Activated CD8-positive, alpha-beta memory T cell treated with anti-CD3 and anti-CD28 coated beads, Interleukin-2, amount 10 ng/mL, durations not matched to agents 7 days and 5 days (primary cell): ENCODE measurements at regions not wholly inside any gene's neighbourhood (a gene's known extent, or its start where the extent isn't known, plus 50 kb on each side); places are given as distances from the start of the nearest gene placed in this dataset.

Source experiments
- ATAC-seq: fragments of 150-1000 bp; cut with Tn5 transposase; one replicate; pipeline ENCODE4 v1.10.0; 2021; ENCODE audit warnings: moderate library complexity
- CTCF ChIA-PET: fragments of 350-600 bp; sonication (Branson Sonifier 250); formaldehyde crosslinking; loops from one replicate; lab custom pipeline; 2021; ENCODE audit warnings: antibody characterized with exemption; lab: Charles Lee
- DNase-seq: peaks from one replicate; pipeline ENCODE4 v3.0.0-alpha.2; 2020
- H3K27ac Mint-ChIP-seq: one replicate; pipeline ENCODE4 v1.8.0; 2021; ENCODE audit warnings: mild to moderate bottlenecking, mixed read lengths
- H3K27me3 Mint-ChIP-seq: one replicate; pipeline ENCODE4 v1.8.0; 2021; ENCODE audit warnings: mixed read lengths
- H3K36me3 Mint-ChIP-seq: one replicate; pipeline ENCODE4 v1.8.0; 2021; ENCODE audit warnings: mild to moderate bottlenecking, mixed read lengths
- H3K4me1 Mint-ChIP-seq: one replicate; pipeline ENCODE4 v1.8.0; 2021; ENCODE audit warnings: mixed read lengths
- H3K4me3 Mint-ChIP-seq: one replicate; pipeline ENCODE4 v1.8.0; 2021; ENCODE audit warnings: mild to moderate bottlenecking, moderate library complexity, mixed read lengths
- H3K9me3 Mint-ChIP-seq: one replicate; pipeline ENCODE4 v1.8.0; 2022; ENCODE audit warnings: low read depth, mixed read lengths

GRCh38 chr12:94062796-94063635 lies 85.4 kb upstream of the PLXNC1 start:
- H3K27me3 Mint-ChIP-seq, result peaks cover 17% of the 10 kb centered on the region
- ATAC-seq (no peak), DNase-seq (no peak)
- H3K4me3 Mint-ChIP-seq, result no peak overlapping the region
- no peaks in the 10 kb centered on the region for H3K9me3 Mint-ChIP-seq
- H3K4me1 Mint-ChIP-seq, result no peaks in the 10 kb centered on the region
- H3K27ac Mint-ChIP-seq, result no peak overlapping the region
- no peaks in the 10 kb centered on the region for H3K36me3 Mint-ChIP-seq
- CTCF ChIA-PET, result no interaction called here

DNA sequence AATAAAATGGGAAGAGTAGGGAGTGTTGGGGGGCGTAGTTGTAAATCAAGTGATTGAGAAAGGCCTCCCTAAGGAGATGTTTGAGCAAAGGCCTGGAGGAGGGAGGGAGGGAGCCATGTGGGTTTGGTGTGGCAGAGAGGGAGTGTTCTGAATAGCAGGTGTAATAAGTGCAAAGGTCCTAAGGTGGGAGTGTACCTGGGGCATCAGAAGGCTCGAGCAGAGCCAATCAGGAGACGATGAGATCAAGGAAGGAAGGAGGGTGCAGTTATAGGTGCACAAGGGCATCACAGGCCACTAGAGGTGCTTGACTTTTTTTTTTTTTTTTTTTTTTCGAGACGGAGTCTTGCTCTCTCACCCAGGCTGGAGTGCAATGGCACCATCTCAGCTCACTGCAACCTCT lies 77.9 kb upstream of the PLXNC1 start:
- H3K27ac Mint-ChIP-seq, result no peak overlapping the region
- peaks cover 36% of the 10 kb centered on the region for H3K27me3 Mint-ChIP-seq
- H3K9me3 Mint-ChIP-seq, result no peaks in the 10 kb centered on the region
- DNase-seq (no peak), ATAC-seq (no peak)
- H3K4me3 Mint-ChIP-seq, result no peak overlapping the region
- H3K4me1 Mint-ChIP-seq, result no peaks in the 10 kb centered on the region
- CTCF ChIA-PET, result no interaction called here
- H3K36me3 Mint-ChIP-seq, result no peaks in the 10 kb centered on the region

GRCh38 chr12:94071258-94071657 lies 77.1 kb upstream of the PLXNC1 start:
- Mint-ChIP-seq H3K36me3 (no peaks in the 10 kb centered on the region), H3K4me3 (no peak overlapping the region), H3K4me1 (no peaks in the 10 kb centered on the region), H3K27ac (no peak overlapping the region), H3K27me3 (peaks cover 37% of the 10 kb centered on the region), H3K9me3 (no peaks in the 10 kb centered on the region)
- CTCF ChIA-PET, result interaction anchor here (1.4 kb wide), 1 partner anchor 31 kb away, joined by 6 read pairs; no protein-coding TSS in a partner anchor
- DNase-seq, result no peak
- no peak for ATAC-seq

DNA sequence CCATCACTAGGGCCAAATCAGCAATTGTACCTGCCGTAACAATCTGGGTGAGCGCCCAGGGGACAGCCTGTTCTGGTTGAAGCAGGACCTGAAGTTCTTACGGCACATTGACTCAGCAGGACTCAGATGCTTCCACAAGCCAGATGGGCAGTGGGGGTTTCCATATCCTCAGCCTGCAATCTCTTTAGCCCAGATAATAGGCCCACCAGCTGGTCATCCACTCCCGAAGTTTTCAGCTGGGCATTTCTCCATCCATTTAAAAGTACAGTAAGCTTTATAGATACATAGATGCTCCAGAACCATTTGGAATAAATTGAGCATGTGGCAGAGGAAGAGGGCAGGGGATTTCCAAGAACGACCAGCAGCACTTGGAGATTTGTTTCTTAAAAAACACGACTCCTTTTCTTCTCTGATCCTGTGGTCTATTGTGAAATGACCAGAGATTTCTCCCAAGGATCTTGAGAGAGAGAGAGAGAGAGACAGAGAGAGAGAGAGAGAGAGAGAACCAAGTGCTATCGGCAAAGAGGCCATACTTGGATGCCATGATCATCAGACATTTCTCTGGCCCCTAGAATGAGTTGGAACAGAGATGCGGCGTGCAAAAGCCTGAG lies 74.8 kb upstream of the PLXNC1 start:
- Mint-ChIP-seq H3K27me3 (peaks cover 41% of the 10 kb centered on the region), H3K9me3 (no peaks in the 10 kb centered on the region), H3K4me1 (peaks cover 7% of the 10 kb centered on the region), H3K4me3 (no peak overlapping the region), H3K36me3 (no peaks in the 10 kb centered on the region), H3K27ac (no peak overlapping the region)
- CTCF ChIA-PET, result no interaction called here
- no peak for ATAC-seq
- DNase-seq, result no peak

DNA sequence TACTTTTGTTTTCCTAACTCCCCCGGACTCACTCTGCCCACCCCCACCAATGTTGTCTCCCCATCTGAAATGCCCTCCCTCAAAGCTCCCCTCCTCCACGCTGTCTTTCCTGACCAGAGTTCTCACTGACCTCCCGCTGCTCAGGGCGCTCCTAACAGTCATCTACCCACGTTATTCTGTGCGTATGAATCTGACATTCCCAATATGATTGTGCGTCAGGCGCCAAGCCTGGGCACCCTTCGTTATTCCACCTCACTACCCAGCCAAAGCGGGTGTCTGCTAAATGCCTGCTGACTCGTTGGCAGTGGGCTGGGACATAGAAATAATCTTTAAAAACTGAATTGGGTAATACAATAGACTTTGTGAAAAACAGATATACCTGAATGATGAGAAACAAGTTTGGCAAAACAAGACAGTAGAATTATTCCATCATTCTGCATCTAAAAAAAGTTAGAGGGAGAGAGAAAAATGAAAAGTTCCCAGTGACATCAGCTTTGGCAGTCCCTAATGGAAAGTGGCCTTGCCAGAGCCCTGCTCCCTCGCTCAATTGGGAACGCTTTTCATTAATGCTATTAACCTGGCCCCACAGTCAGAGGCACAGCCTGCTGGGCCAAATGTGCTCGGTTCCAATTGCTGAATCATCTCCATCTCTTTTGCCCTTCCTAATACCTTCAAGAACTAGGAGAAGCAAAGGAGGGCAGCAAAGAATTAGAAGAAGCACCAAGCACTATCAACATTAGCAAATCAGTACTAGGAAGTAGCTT lies 74.0 kb upstream of the PLXNC1 start:
- DNase-seq, result no peak
- no peak overlapping the region for H3K4me3 Mint-ChIP-seq
- H3K27me3 Mint-ChIP-seq, result peaks cover 47% of the 10 kb centered on the region
- no peak for ATAC-seq
- H3K36me3 Mint-ChIP-seq, result no peaks in the 10 kb centered on the region
- peaks cover 7% of the 10 kb centered on the region for H3K4me1 Mint-ChIP-seq
- H3K9me3 Mint-ChIP-seq, result no peaks in the 10 kb centered on the region
- CTCF ChIA-PET, result interaction anchor here (0.6 to 3.5 kb wide), 5 partner anchors 27 to 716 kb away, joined by 3 to 19 read pairs (median 3); no protein-coding TSS in a partner anchor
- H3K27ac Mint-ChIP-seq, result no peak overlapping the region

DNA sequence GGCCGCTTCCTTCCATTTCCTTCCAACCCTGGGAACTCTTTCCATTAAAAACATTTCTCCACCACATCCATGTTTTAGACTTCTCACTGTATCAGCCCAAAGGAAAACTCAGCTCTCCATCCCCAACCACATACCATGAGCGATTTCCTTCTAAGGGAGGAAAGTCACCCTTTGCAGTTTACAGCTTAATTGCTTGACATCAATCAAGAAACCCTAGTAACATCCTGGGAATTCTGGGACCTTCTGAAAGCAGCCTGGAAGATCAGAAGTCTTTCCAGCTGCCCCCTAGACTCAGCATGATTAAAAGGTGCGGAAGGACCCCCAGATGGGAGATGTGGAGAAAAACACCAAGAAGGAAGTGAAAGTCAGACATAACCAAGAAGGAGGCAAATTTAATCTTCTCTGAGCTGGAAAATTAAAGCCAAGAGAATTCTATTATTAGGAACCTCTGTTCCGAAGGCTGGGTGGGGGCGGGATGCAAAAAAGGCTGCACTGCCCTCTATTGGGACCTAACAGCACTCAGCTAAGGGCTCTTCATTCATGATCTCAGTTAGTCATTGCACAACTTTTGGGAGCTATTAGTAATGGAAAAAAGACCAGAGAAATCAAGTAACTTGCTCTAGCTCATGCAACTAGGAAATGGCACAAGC lies 73.3 kb upstream of the PLXNC1 start:
- H3K36me3 Mint-ChIP-seq, result no peaks in the 10 kb centered on the region
- H3K9me3 Mint-ChIP-seq, result no peaks in the 10 kb centered on the region
- CTCF ChIA-PET, result interaction anchor here (0.6 to 3.5 kb wide), 6 partner anchors 26 to 716 kb away, joined by 3 to 19 read pairs (median 3); no protein-coding TSS in a partner anchor
- peaks cover 53% of the 10 kb centered on the region for H3K27me3 Mint-ChIP-seq
- ATAC-seq (no peak), DNase-seq (no peak)
- no peak overlapping the region for H3K4me3 Mint-ChIP-seq
- H3K27ac Mint-ChIP-seq, result no peak overlapping the region
- peaks cover 7% of the 10 kb centered on the region for H3K4me1 Mint-ChIP-seq

DNA sequence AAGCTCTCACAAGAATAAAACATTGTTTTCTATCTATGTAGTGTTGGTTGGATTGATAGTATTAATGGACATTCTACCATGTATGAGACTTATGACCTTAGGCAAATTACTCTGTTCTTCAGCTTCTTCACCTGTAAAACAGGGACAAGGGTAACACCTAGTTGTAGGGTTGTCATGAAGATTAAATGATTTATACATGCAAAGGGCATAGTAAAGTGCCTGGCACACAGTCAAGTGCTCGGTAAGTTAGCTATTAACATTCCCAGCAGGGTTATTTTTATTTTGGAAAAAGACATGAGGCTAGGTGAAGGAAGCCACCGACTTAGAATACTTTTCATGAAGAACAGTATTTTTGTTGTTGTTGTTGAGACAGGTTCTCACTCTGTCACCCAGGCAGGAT lies 71.2 kb upstream of the PLXNC1 start:
- H3K4me1 Mint-ChIP-seq, result peaks cover 7% of the 10 kb centered on the region
- CTCF ChIA-PET, result interaction anchor here (3.5 kb wide), 1 partner anchor 24 kb away, joined by 19 read pairs; no protein-coding TSS in a partner anchor
- H3K4me3 Mint-ChIP-seq, result no peak overlapping the region
- H3K27ac Mint-ChIP-seq, result no peak overlapping the region
- no peaks in the 10 kb centered on the region for H3K9me3 Mint-ChIP-seq
- H3K27me3 Mint-ChIP-seq, result peaks cover 57% of the 10 kb centered on the region
- H3K36me3 Mint-ChIP-seq, result no peaks in the 10 kb centered on the region
- DNase-seq (no peak), ATAC-seq (no peak)

- CTCF ChIA-PET, result interaction anchor here (1.0 to 1.3 kb wide), 2 partner anchors 22 to 24 kb away, joined by 4 to 5 read pairs; no protein-coding TSS in a partner anchor
- peaks cover 7% of the 10 kb centered on the region for H3K4me1 Mint-ChIP-seq
- no peak for DNase-seq
- H3K4me3 Mint-ChIP-seq, result no peak overlapping the region
- peaks cover under 1% of the 10 kb centered on the region for H3K9me3 Mint-ChIP-seq
- peaks cover 55% of the 10 kb centered on the region for H3K27me3 Mint-ChIP-seq
- H3K27ac Mint-ChIP-seq, result no peak overlapping the region
- ATAC-seq, result no peak
- H3K36me3 Mint-ChIP-seq, result no peaks in the 10 kb centered on the region
Measured at GRCh38 chr12:94078138-94078723, 70.1 kb upstream of the PLXNC1 start.

DNA sequence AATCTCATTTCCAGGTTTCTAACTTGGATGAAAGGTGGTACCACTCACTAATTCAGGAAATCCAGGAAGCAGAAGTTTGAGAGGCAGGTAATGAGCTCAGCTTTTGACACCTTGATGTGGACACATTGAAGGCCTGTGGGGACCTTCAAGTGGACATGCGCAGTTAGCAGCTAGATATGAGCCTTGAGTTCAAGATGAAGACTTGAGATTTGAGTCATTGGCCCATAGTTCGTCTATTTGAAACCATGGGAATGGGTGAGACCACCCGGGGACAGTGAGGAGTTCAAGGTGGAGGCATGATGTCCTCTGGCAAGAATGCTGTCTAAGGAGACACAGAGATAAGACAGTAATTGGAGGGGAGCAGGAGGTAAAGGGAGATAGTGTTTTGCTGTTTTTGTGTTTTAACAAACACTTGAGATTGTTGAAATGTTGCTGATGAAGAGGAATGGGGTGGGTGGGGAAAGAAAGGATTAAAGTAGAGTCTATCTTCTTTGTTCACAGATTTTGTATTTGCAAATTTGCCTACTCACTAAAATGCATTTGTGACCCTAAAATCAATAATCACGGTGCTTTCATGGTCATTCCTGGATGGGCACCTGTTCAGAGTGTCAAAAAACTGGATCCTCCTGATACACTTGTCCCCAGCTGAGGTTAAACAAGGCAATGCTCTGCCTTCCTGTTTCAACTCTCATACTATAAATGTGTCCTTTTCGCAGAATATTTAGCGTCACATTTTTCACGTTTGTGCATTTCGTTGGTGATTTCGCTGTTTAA lies 69.5 kb upstream of the PLXNC1 start:
- Mint-ChIP-seq H3K27me3 (peaks cover 51% of the 10 kb centered on the region), H3K27ac (no peak overlapping the region), H3K36me3 (no peaks in the 10 kb centered on the region), H3K4me1 (peaks cover 7% of the 10 kb centered on the region), H3K4me3 (no peak overlapping the region), H3K9me3 (peaks cover 3% of the 10 kb centered on the region)
- ATAC-seq (no peak), DNase-seq (no peak)
- CTCF ChIA-PET, result interaction anchor here (1.0 to 1.3 kb wide), 2 partner anchors 21 to 23 kb away, joined by 4 to 5 read pairs; no protein-coding TSS in a partner anchor

DNA sequence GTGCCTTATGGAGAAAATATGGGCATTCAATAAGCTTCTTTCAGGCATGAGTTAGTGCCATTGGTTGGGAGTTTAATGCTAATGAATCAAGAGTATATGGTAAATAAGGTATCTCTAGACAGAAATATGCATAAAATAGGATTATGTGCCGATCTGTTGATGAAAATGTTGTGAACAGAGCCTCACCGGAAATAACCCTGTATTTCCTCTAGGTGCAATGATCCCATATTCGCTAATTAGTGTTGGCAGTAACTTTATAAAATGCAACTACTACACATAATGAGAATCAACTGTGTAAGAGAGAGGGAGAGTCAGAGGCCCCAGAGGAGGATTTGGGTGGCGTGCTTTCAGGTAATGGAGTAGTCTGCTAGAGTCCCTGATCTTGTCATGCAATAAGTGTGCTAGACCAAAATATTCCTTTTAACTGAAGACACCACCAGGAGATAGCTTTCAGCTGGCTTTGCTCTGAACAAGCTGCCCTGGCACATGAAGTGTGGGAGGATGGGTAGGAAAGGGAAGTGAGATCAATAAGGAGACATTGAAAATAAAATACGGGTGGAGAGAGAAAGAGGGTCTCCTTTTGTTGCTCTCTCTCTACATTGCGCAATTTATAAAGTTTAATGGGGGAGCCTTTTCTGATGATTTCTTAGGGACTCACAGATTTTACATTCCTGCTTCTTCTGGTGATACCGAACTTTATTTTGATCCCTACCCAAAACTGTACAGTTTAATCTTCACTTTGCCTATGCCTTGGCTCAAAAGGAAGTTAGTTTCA lies 68.6 kb upstream of the PLXNC1 start:
- Mint-ChIP-seq H3K9me3 (peaks cover 6% of the 10 kb centered on the region), H3K4me1 (peaks cover 7% of the 10 kb centered on the region), H3K27me3 (peaks cover 45% of the 10 kb centered on the region), H3K4me3 (no peak overlapping the region), H3K36me3 (no peaks in the 10 kb centered on the region), H3K27ac (no peak overlapping the region)
- ATAC-seq (no peak), DNase-seq (no peak)
- CTCF ChIA-PET, result no interaction called here

DNA sequence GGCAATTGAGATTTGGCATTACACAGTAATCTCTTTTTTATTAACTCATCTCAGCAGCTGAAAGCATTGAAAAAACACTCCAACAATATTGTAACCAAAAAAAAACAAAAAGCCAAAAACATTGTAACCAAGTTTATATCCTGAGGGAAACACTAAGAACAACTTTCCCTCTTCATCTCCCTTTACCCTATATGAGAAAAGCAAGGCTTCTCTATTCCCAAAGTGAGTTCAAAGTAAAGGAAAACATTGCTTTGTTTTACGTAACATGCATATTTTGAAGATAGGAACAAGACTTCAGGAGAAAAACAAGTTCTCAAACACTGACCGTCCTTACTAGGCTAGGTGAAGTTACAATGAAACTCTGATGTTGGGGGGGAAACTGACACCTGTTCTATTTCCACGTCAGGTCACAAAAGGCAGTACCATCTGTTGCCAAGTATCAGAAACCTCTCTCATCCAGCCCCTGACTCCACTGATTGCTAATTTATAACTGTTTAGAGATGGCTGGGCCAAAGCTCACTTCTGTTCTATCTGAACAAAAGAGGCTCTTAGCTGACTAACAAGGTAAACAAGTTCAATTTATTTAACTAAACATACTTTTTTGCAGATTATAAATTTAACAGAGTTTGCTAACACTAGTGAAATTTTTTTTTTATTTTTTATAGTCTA lies 67.9 kb upstream of the PLXNC1 start:
- ATAC-seq (no peak), DNase-seq (no peak)
- Mint-ChIP-seq H3K27me3 (peaks cover 39% of the 10 kb centered on the region), H3K4me3 (no peak overlapping the region), H3K36me3 (no peaks in the 10 kb centered on the region), H3K4me1 (peaks cover 7% of the 10 kb centered on the region), H3K9me3 (peaks cover 6% of the 10 kb centered on the region), H3K27ac (no peak overlapping the region)
- CTCF ChIA-PET, result interaction anchor here (1.1 kb wide), 1 partner anchor 28 kb away, joined by 3 read pairs; no protein-coding TSS in a partner anchor
